NCI-H1417 treated with DMSO at 0.1 percent for 48 hours (cell line): ENCODE measurements at regions not wholly inside any gene's neighbourhood (a gene's known extent, or its start where the extent isn't known, plus 50 kb on each side); places are given as distances from the start of the nearest gene placed in this dataset.
A peak's percentile ranks its signal among the peaks of the same experiment; 100 is the strongest.

Experiments
- DNase-seq: peaks from one replicate; lab custom pipeline; 2025; lab: John Stamatoyannopoulos, UW

GRCh38 chr12:11568155-11568761 lies 81.2 kb upstream of the ETV6 start:
- no peak for DNase-seq

GRCh38 chr12:11568762-11569478 lies 80.6 kb upstream of the ETV6 start:
- no peak for DNase-seq

DNA sequence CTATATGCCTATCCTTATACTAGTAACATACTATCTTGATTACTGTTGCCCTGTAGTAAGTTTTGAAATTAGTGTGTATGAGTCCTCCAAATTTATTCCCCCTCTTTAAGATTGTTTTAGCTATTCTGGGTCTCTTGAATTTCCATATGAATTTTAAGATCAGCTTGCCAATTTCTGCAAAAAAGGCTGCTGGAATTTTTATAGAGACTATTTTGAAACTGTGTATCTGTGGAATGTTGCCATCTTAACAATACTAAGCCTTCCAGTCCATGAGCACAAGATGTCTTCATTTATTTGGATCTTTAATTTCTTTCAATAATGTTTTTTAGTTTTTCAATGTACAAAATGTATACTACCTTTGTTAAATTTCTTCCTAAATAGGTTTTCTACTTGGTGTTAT lies 79.8 kb upstream of the ETV6 start:
- no peak for DNase-seq

- DNase-seq, result no peak
Measured at GRCh38 chr12:11573880-11574279, 75.6 kb upstream of the ETV6 start.

DNA sequence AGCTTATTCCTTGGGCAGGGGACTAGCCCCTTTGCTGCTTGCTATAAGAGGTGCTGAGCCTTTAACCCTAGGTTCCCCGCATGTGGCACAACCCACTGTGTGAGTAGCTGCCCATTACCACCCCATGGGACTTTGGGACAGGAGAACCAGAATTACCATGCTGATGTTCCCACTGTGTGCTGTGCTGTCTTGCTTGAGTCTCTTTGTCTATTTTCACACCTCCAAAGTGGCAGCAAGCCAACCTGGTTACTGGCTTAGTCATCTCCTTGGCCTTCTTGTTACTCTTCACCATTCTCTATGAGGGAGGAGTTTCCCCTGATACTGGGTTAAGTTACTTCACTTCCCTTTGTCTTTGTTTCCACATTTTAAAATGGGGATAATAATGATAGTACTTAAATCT lies 73.4 kb upstream of the ETV6 start:
- DNase-seq, result no peak

- no peak for DNase-seq
Measured at GRCh38 chr12:11577658-11578260, 71.7 kb upstream of the ETV6 start.

DNA sequence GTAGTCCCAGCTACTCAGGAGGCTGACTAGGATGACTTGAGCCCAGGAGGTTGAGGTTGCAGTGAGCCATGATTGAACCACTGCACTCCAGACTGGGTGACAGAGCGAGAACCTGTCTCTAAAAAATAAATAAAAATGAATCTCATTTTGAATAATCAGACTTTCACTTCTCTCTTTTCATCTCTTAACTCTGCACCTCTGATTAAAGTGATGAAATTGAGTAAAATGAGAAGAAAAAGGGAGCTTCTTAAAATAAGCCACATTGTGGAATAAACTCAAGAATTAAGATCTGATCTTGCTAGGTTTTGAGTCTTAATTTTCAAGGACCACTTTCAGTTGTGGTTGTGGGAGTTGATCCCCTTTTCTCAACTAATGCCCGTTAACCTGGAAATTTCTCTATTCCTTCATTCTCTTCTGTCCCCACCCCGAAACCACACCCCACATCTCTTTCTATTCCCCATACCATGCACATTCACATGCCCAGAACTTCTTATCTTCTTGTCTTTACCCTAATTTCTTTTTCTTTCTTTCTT lies 70.9 kb upstream of the ETV6 start:
- DNase-seq, result no peak

DNA sequence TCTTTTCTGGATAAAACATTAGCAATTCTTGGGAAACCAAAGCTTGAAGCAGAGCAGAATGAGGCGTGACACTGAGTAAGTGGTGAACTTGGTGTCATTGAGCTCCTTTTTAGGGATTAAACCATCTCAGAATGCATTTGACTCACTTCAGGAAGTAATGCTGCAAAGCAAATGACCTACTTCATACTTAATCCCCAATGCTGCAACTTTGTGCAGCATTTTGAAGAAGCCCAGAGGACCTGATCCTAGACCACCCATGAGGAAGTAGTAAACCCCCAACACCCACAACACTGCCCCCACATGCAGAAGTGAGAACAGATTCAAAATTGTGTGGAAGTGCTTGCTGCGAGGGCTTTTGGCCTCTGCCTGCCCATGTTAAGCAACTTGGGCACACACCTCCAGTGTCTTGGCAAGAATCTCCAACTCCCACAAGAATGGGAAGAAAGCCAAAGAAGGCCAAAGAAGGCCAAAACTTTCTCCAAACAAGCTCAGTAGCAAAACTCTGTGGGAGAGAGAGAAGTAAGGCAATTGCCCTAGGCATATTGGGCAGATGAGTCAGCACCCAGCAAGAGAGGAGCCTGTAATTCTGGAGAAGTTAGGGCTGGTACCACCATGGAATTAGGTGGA lies 69.2 kb upstream of the ETV6 start:
- DNase-seq, result no peak

DNA sequence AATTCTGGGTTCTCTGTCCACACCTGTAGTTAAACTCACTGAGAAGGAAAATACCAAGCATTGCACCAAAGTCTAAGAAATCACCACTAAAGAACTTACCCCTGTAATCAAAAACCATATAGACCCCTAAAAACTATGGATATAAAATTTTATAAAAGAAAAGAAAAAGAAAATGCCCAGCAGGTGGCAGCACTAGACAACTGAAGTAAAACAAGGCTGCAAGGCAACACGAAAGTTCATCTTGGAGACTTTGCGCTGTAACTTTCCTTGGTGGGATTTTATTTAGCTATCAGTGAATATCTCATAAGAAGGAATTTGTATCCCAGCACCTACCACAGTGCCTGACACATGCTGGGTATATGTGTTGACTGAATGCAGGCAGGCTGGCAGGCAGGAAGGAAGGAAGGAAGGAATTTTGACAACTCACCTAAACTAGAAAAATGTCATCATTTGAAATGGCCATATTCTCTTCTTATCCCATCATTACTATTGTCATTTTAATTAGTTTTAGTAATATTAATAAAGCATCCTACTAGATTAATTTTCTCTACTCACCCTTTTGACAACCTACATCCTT lies 68.2 kb upstream of the ETV6 start:
- peak; percentile 52 for DNase-seq

DNA sequence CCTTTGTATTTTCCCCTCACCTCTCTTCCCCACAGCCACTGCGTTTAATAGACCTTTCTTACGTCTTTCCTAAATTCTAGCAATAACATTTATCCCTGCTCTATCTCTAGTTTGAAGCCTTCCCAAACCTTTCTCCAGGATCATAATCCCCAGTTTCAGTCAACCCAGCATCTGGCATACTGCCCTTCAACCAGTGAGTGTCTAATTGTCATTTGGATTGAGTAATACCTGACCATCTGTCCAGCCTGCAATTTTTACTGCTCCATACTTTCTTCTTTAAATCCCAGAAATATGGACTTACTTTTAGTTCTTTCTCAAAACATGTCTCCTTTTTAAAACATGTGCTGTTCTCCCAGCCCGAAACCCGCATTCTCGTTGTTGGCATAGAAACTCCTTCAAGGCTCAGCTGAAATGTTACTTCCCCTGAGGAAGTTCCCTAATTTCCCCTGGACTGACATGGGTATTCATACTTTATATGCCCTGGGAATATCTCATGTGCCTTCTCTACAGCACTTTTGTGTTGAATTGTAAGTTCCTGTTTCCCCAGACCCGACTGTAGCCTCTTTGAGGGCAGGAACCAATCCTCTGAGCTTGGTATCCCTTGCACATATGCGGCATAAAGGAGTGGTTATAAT lies 65.1 kb upstream of the ETV6 start:
- DNase-seq, result no peak

- DNase-seq, result no peak
Measured at GRCh38 chr12:11592484-11592883, 57.0 kb upstream of the ETV6 start.

- no peak for DNase-seq
Measured at GRCh38 chr12:11593013-11593412, 56.5 kb upstream of the ETV6 start.

DNA sequence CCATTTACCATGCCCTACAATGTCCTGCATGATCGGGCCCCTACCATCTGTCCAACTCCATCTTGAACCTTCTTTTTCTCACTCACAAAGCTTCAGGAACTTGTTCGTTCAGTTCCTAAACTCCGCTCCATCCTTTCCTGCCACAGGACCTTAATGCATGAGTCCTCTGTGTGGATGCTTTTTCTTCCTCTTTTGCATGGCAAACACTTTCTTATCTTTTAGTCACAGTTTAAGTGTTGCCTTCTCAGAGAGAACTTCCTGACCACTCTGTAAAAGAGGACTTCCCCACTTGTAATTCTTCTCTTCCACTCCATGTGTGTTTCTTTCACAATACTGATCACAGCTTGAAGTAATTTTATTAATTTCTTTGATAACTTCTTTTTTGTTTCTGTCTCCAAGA lies 54.4 kb upstream of the ETV6 start:
- no peak for DNase-seq

DNA sequence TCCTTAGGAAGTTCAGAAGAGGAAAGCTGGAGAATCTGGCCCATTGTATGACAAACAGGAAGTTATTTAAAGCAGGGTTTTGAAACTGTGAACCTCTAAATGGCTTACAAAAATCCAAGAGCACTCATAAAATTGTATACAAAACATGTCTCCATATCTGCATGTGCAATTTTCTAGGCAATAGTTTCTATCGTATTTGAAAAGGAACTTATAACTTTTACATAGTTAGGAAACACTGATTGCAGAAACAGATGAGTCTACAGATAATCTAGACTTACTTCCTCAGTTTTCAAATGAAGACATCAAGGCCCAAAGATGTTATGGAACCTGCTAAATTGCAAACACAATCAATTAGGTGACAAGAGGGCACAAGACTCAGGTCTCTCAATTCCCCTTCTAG lies 53.3 kb upstream of the ETV6 start:
- no peak for DNase-seq

DNA sequence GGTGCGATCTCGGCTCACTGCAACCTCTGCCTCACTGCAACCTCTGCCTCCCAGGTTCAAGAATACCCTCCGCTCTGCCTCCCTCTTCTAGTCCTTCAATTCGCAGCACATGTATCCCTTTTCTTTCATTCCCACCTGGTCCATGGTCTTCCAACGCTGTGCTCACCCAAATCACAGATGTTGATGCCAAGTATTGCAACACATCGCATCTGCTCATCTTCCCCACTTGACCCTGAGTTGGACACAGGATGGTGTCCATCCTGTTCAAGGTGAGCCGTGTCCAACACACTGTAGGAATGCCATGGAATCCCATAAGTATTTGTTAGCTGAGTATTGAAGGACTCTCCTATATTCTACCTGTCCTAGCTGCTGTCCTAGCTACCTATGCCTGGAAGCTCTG lies 50.6 kb upstream of the ETV6 start:
- DNase-seq, result no peak
